ENCODE measurements at regions not wholly inside any gene's neighbourhood (a gene's known extent, or its start where the extent isn't known, plus 50 kb on each side); places are given as distances from the start of the nearest gene placed in this dataset.

- TF ChIP-seq CTCF (conservative IDR thresholded peaks at IDR 0.05; ENCODE audit: low read length) (no peak), EZH2phosphoT487 (IDR thresholded peaks at IDR 0.05; ENCODE audit: borderline replicate concordance) (no peak)
These were observed 112.1 kb upstream of the FRMD6 start for GRCh38 chr14:51539571-51540037.
